ENCODE measurements at regions not wholly inside any gene's neighbourhood (a gene's known extent, or its start where the extent isn't known, plus 50 kb on each side); places are given as distances from the start of the nearest gene placed in this dataset.

DNA sequence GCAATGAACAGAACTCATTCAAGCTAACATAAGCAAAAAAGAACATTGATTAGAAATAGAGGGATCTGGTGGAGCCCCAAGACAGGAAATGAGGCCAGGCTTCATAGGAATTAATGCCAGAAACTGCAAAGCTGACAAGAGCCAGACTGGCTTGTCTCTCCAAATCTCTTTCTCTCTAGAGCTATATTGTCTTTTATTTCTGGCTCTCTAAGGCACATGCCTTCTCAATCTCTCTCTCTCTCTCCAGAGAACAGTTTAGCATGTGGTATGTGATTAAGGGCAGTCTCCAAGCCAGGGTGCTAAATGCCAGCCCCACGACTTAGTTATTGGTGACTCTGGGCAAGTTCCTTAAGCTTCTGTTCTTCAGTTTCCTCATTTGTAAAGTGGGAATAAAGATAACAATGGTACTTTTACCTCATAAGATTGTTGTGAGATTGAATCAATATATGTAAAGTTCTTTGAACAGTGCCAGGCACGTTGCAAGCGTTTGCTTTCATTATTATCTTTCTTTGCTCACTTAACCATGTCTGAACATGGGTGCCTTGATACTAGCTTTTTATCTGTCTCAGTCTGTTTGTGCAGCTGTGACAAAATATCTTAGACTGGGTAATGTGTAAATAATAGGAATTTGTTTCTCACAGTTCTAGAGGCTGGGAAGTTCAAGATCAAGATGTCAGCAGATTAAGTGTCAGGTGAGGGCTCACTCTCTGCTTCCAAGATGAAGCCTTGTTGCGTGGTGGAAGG, 123.2 kb downstream of the BDH1 start:
- H3K9me3 ChIP-seq (ENCODE audit: insufficient read depth in 2 of 2, low read depth in 1 of 2, low read length in 1 of 2) = no peaks in the 10 kb centered on the region
- H2BK15ac ChIP-seq (ENCODE audit: low read length) = no peak overlapping the region
- no peak overlapping the region for H3K4ac ChIP-seq (replicated peaks; ENCODE audit: insufficient read length, low read depth, low read length)
- H3K56ac ChIP-seq (replicated peaks; ENCODE audit: insufficient read length, low read depth, low read length) = no peak overlapping the region
- no peak overlapping the region for H4K5ac ChIP-seq (ENCODE audit: insufficient read length, low read depth, low read length)
- peaks cover 3% of the 10 kb centered on the region; the same call in 1 of the 2 replicates for H3K23me2 ChIP-seq (ENCODE audit: low read depth, low read length)
- no peak overlapping the region for H3K14ac ChIP-seq (ENCODE audit: insufficient read length)
- no peaks in the 10 kb centered on the region; a peak in 1 of 7 replicates for H3K27me3 ChIP-seq (replicated peaks in 1 of 4; ENCODE audit: control insufficient read depth in 3 of 4, extremely low read depth in 1 of 4, insufficient read depth in 3 of 4, low read length in 3 of 4)
- H2BK12ac ChIP-seq (ENCODE audit: low read depth, low read length) = no peak overlapping the region
- H3K9ac ChIP-seq (replicated peaks in 1 of 4; ENCODE audit: extremely low read depth in 1 of 4, low read depth in 3 of 4, low read length in 3 of 4) = no peak overlapping the region
- no peak overlapping the region for H2BK5ac ChIP-seq (ENCODE audit: low read depth, low read length)
- no peak overlapping the region for H2AK5ac ChIP-seq (ENCODE audit: low read depth, low read length)
- H3K79me1 ChIP-seq (ENCODE audit: low read depth, low read length) = no peaks in the 10 kb centered on the region
- H3K4me3 ChIP-seq (ENCODE audit: extremely low read depth in 1 of 4, insufficient read depth in 2 of 4, low read depth in 3 of 4, low read length in 4 of 4) = no peak overlapping the region
- FAIRE-seq (no peak), DNase-seq (ENCODE audit: low read depth in 1 of 2, low spot score in 2 of 2) (no peak)
- no peak overlapping the region for H3K4me2 ChIP-seq (ENCODE audit: insufficient read depth in 1 of 2, low read depth in 2 of 2, low read length in 2 of 2)
- H3K27ac ChIP-seq (ENCODE audit: low read depth, low read length) = no peak overlapping the region
- H3K79me2 ChIP-seq (ENCODE audit: control insufficient read depth in 1 of 2, insufficient read depth in 2 of 2, low read length in 2 of 2) = no peaks in the 10 kb centered on the region
- H3K36me3 ChIP-seq (ENCODE audit: control insufficient read depth in 2 of 4, insufficient read depth in 4 of 4, low read length in 3 of 4) = no peaks in the 10 kb centered on the region
- H4K91ac ChIP-seq (replicated peaks; ENCODE audit: insufficient read length, low read length) = no peak overlapping the region
- H3K23ac ChIP-seq (ENCODE audit: insufficient read length) = no peak overlapping the region
- no peaks in the 10 kb centered on the region for H3K4me1 ChIP-seq (replicated peaks in 1 of 4; ENCODE audit: control insufficient read depth in 3 of 4, insufficient read depth in 4 of 4, low read length in 3 of 4)
- ChIA-PET CTCF (ENCODE audit: partially characterized antibody) (interaction anchor here (0.6 to 1.7 kb wide), 2 partner anchors 9 to 69 kb away, joined by 3 read pairs; no protein-coding TSS in a partner anchor), POLR2A (ENCODE audit: partially characterized antibody) (no interaction called here)
- no peak overlapping the region for H3K18ac ChIP-seq (ENCODE audit: extremely low read depth, low read length)
- H4K20me1 ChIP-seq (replicated peaks in 1 of 2; ENCODE audit: control insufficient read depth in 1 of 2, insufficient read depth in 2 of 2, low read length in 2 of 2) = no peaks in the 10 kb centered on the region
- H2BK120ac ChIP-seq (replicated peaks; ENCODE audit: low read depth, low read length) = no peak overlapping the region
- H2BK20ac ChIP-seq (ENCODE audit: low read length) = no peak overlapping the region
- no peak overlapping the region for H2AFZ ChIP-seq (ENCODE audit: low read length)
- no peak overlapping the region for H4K8ac ChIP-seq (ENCODE audit: extremely low read depth, insufficient read depth, low read length)
- WGBS, 2 experiments (ENCODE audit: extremely low coverage in 1 of 2, insufficient coverage in 1 of 2, insufficient read length in 1 of 2, insufficient replicate concordance in 2 of 2, low coverage in 1 of 2, low lambda C conversion rate in 2 of 2, missing lambda C conversion rate in 1 of 2) = 87% methylated on average over 4 of the region's 4 CpGs; no CpG with 5 or more reads in 1 of the 2 experiments
- TF ChIP-seq POLR2AphosphoS5 (IDR thresholded peaks at IDR 0.05; ENCODE audit: low read depth, low read length) (no peak), SRF (IDR thresholded peaks at IDR 0.05; ENCODE audit: low read depth, low read length) (no peak), JUN (IDR thresholded peaks at IDR 0.05; ENCODE audit: low read depth, low read length) (no peak), HDAC6 (IDR thresholded peaks at IDR 0.05; ENCODE audit: low read depth, low read length) (no peak), FOSL1 (IDR thresholded peaks at IDR 0.05; ENCODE audit: insufficient read depth, low read depth, low read length) (no peak), ZNF274 (IDR thresholded peaks at IDR 0.05; ENCODE audit: borderline replicate concordance, extremely low read depth, low read length) (no peak), SP4 (IDR thresholded peaks at IDR 0.05; ENCODE audit: low read length) (no peak)

All from H1 (cell line).